ENCODE measurements at regions not wholly inside any gene's neighbourhood (a gene's known extent, or its start where the extent isn't known, plus 50 kb on each side); places are given as distances from the start of the nearest gene placed in this dataset.

GRCh38 chr4:156344397-156344796 is 390.7 kb upstream of the CTSO start:
- Histone ChIP-seq H3K36me3 (no peaks in the 10 kb centered on the region), H3K79me2 (ENCODE audit: low read depth) (no peaks in the 10 kb centered on the region), H3K4me2 (no peak overlapping the region), H2AFZ (replicated peaks) (peak overlapping the region; percentile 43), H3F3A (ENCODE audit: low read depth) (no peaks in the 10 kb centered on the region), H4K20me1 (ENCODE audit: low read depth) (no peaks in the 10 kb centered on the region), H3K4me3 (no peak overlapping the region), H3K9me3 (ENCODE audit: low read depth) (no peaks in the 10 kb centered on the region), H3K27me3 (no peaks in the 10 kb centered on the region), H3K4me1 (peaks cover 13% of the 10 kb centered on the region), H3K9ac (no peak overlapping the region), H3K27ac (no peak overlapping the region)
- Mint-ChIP-seq H3K27ac (no peak overlapping the region), H3K4me1 (peaks cover 9% of the 10 kb centered on the region), H3K4me3 (no peak overlapping the region), H3K36me3 (no peaks in the 10 kb centered on the region), H3K9me3 (no peaks in the 10 kb centered on the region), H3K27me3 (ENCODE audit: insufficient read depth, low read depth) (no peaks in the 10 kb centered on the region)
- TF ChIP-seq EZH2phosphoT487 (IDR thresholded peaks at IDR 0.05) (no peak), EZH2 (IDR thresholded peaks at IDR 0.05) (no peak), CTCF (IDR thresholded peaks at IDR 0.05) (no peak)
- no peak for DNase-seq (ENCODE audit: low spot score)

GRCh38 chr4:156336511-156336910 is 382.8 kb upstream of the CTSO start:
- Histone ChIP-seq H3K4me2 (no peak overlapping the region), H3K27ac (no peak overlapping the region), H3K4me3 (no peak overlapping the region), H3K9ac (no peak overlapping the region), H3K4me1 (no peaks in the 10 kb centered on the region), H3K9me3 (ENCODE audit: low read depth) (no peaks in the 10 kb centered on the region), H2AFZ (replicated peaks) (no peak overlapping the region), H4K20me1 (ENCODE audit: low read depth) (no peaks in the 10 kb centered on the region), H3K27me3 (no peaks in the 10 kb centered on the region), H3K36me3 (no peaks in the 10 kb centered on the region), H3K79me2 (ENCODE audit: low read depth) (no peaks in the 10 kb centered on the region), H3F3A (ENCODE audit: low read depth) (no peaks in the 10 kb centered on the region)
- no peaks in the 10 kb centered on the region for H3K9me3 Mint-ChIP-seq
- H3K27me3 Mint-ChIP-seq (ENCODE audit: insufficient read depth, low read depth), result no peaks in the 10 kb centered on the region
- H3K27ac Mint-ChIP-seq, result no peak overlapping the region
- no peaks in the 10 kb centered on the region for H3K36me3 Mint-ChIP-seq
- no peak for TF ChIP-seq EZH2phosphoT487 (IDR thresholded peaks at IDR 0.05)
- TF ChIP-seq CTCF (IDR thresholded peaks at IDR 0.05), result no peak
- no peak for TF ChIP-seq EZH2 (IDR thresholded peaks at IDR 0.05)
- no peaks in the 10 kb centered on the region for H3K4me1 Mint-ChIP-seq
- DNase-seq (ENCODE audit: low spot score), result no peak
- no peak overlapping the region for H3K4me3 Mint-ChIP-seq

DNA sequence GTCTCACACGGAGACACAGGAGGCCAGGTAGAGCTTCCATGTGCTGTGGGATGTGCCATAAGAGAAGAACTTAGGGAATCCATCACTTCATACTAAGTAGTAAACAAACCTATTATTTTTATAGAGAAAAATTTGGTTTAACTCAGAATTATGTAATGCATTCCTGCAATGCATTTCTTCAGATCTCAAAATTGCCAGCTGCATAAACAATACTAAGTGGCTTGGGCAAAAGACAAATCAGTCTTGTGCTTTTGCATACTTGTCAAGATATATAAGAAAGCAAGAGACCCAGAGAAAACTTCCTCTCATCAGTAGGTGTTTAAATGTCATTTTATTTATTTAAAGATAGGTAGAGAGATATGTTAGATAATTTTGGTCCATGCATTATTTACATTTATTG is 382.1 kb upstream of the CTSO start:
- Histone ChIP-seq H3K27ac (no peak overlapping the region), H3K9me3 (ENCODE audit: low read depth) (no peaks in the 10 kb centered on the region), H3K4me1 (no peaks in the 10 kb centered on the region), H3K9ac (no peak overlapping the region), H4K20me1 (ENCODE audit: low read depth) (no peaks in the 10 kb centered on the region), H3K4me3 (no peak overlapping the region), H3K36me3 (no peaks in the 10 kb centered on the region), H3K4me2 (no peak overlapping the region), H3K79me2 (ENCODE audit: low read depth) (no peaks in the 10 kb centered on the region), H3K27me3 (no peaks in the 10 kb centered on the region), H3F3A (ENCODE audit: low read depth) (no peaks in the 10 kb centered on the region), H2AFZ (replicated peaks) (no peak overlapping the region)
- no peaks in the 10 kb centered on the region for H3K27me3 Mint-ChIP-seq (ENCODE audit: insufficient read depth, low read depth)
- H3K36me3 Mint-ChIP-seq, result no peaks in the 10 kb centered on the region
- H3K27ac Mint-ChIP-seq, result no peak overlapping the region
- H3K9me3 Mint-ChIP-seq, result no peaks in the 10 kb centered on the region
- no peaks in the 10 kb centered on the region for H3K4me1 Mint-ChIP-seq
- H3K4me3 Mint-ChIP-seq, result no peak overlapping the region
- no peak for DNase-seq (ENCODE audit: low spot score)
- TF ChIP-seq EZH2 (IDR thresholded peaks at IDR 0.05), result no peak
- no peak for TF ChIP-seq CTCF (IDR thresholded peaks at IDR 0.05)
- TF ChIP-seq EZH2phosphoT487 (IDR thresholded peaks at IDR 0.05), result no peak

Measured in neural progenitor cell (in vitro differentiated cells).